A673 (cell line): ENCODE measurements at regions not wholly inside any gene's neighbourhood (a gene's known extent, or its start where the extent isn't known, plus 50 kb on each side); places are given as distances from the start of the nearest gene placed in this dataset.
"Not testable (repeated sequence)": the region's sequence is repeated elsewhere in the genome, so short reads cannot be mapped to it uniquely, and the experiment has no call there.

ENCODE experiments used
- EZH2 ChIP-seq: fragments of 200-600 bp; sonication (generic); IDR thresholded peaks from 2 replicates; pipeline ENCODE4 v1.6.1; 2017; ENCODE audit warnings: borderline replicate concordance, low read depth, mild to moderate bottlenecking, mixed read lengths, antibody characterized with exemption, low read length; ENCODE audit not compliant: poor library complexity, severe bottlenecking
- TF ChIP-seq, protein P1 (sequence below): fragments of 300-800, 200-600 bp; sonication (generic); conservative IDR thresholded peaks from 2 replicates; pipeline ENCODE4 v1.5.1; 2017; ENCODE audit warnings: low read depth, mild to moderate bottlenecking, antibody characterized with exemption, low read length, moderate library complexity, mixed read lengths

- TF ChIP-seq, protein P1, sequence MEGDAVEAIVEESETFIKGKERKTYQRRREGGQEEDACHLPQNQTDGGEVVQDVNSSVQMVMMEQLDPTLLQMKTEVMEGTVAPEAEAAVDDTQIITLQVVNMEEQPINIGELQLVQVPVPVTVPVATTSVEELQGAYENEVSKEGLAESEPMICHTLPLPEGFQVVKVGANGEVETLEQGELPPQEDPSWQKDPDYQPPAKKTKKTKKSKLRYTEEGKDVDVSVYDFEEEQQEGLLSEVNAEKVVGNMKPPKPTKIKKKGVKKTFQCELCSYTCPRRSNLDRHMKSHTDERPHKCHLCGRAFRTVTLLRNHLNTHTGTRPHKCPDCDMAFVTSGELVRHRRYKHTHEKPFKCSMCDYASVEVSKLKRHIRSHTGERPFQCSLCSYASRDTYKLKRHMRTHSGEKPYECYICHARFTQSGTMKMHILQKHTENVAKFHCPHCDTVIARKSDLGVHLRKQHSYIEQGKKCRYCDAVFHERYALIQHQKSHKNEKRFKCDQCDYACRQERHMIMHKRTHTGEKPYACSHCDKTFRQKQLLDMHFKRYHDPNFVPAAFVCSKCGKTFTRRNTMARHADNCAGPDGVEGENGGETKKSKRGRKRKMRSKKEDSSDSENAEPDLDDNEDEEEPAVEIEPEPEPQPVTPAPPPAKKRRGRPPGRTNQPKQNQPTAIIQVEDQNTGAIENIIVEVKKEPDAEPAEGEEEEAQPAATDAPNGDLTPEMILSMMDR: not testable (repeated sequence)
- TF ChIP-seq EZH2: not testable (repeated sequence)
Observed at GRCh38 chr21:9950363-9950762, 571.0 kb upstream of the TPTE start.
